Neuronal stem cell (in vitro differentiated cells): ENCODE measurements at regions not wholly inside any gene's neighbourhood (a gene's known extent, or its start where the extent isn't known, plus 50 kb on each side); places are given as distances from the start of the nearest gene placed in this dataset.

ENCODE experiments used
- DNase-seq: peaks from one replicate; pipeline ENCODE4 v3.0.0-alpha.2; 2013; ENCODE audit warnings: low spot score
- H2AFZ ChIP-seq: one replicate; pipeline ENCODE4 v1.6.1; 2013; ENCODE audit warnings: mild to moderate bottlenecking, low read length, inconsistent platforms
- H2AK5ac ChIP-seq: 2 replicates; pipeline ENCODE4 v1.6.1; 2013; ENCODE audit warnings: low read depth, mild to moderate bottlenecking, inconsistent platforms, low read length, moderate library complexity, mixed read lengths
- H2BK120ac ChIP-seq: 2 replicates; pipeline ENCODE4 v1.6.1; 2013; ENCODE audit warnings: low read depth, mild to moderate bottlenecking, inconsistent platforms, low read length, moderate library complexity, mixed read lengths
- H2BK12ac ChIP-seq: one replicate; pipeline ENCODE4 v1.6.1; 2013; ENCODE audit warnings: low read length, inconsistent platforms
- H2BK15ac ChIP-seq: 2 replicates; pipeline ENCODE4 v1.6.1; 2013; ENCODE audit warnings: mild to moderate bottlenecking, low read length, inconsistent platforms, mixed read lengths
- H2BK5ac ChIP-seq: one replicate; pipeline ENCODE4 v1.6.1; 2013; ENCODE audit warnings: inconsistent platforms, mild to moderate bottlenecking, low read length, moderate library complexity
- H3K14ac ChIP-seq: one replicate; pipeline ENCODE4 v1.6.1; 2013; ENCODE audit warnings: low read length, inconsistent platforms
- H3K18ac ChIP-seq: 2 replicates; pipeline ENCODE4 v1.6.1; 2013; ENCODE audit warnings: low read length, inconsistent platforms
- H3K23ac ChIP-seq: 2 replicates; pipeline ENCODE4 v1.6.1; 2013; ENCODE audit warnings: low read depth, mild to moderate bottlenecking, mixed read lengths, low read length, inconsistent platforms; ENCODE audit not compliant: poor library complexity
- H3K27ac ChIP-seq: replicated peaks from 3 replicates; pipeline ENCODE4 v1.5.1; 2013; ENCODE audit warnings: low read length, inconsistent platforms
- H3K27me3 ChIP-seq, 3 experiments: 2 replicates each; pipeline ENCODE4 v1.6.1; 2013; ENCODE audit warnings: low read length in 3 of 3, mild to moderate bottlenecking in 2 of 3, inconsistent platforms in 1 of 3, low read depth in 1 of 3, mixed read lengths in 1 of 3, moderate library complexity in 1 of 3; ENCODE audit not compliant: control insufficient read depth in 3 of 3, insufficient read depth in 3 of 3
- H3K36me3 ChIP-seq, 2 donors: replicated peaks in 1 of 2; 2 replicates each; pipeline ENCODE4 v1.6.1; 2013; ENCODE audit warnings: low read length in 2 of 2; ENCODE audit not compliant: control insufficient read depth in 2 of 2, insufficient read depth in 2 of 2
- H3K4ac ChIP-seq: 2 replicates; pipeline ENCODE4 v1.6.1; 2013; ENCODE audit warnings: inconsistent platforms, mild to moderate bottlenecking, low read length, moderate library complexity
- H3K4me1 ChIP-seq, 2 donors: 1 replicate in 1 of 2; 2 replicates in 1 of 2; pipeline ENCODE4 v1.6.1; 2013; ENCODE audit warnings: low read length in 2 of 2, low read depth in 1 of 2; ENCODE audit not compliant: control insufficient read depth in 2 of 2, insufficient read depth in 1 of 2
- H3K4me2 ChIP-seq: one replicate; pipeline ENCODE4 v1.6.1; 2013; ENCODE audit warnings: mild to moderate bottlenecking, low read length, inconsistent platforms; ENCODE audit not compliant: insufficient read depth, poor library complexity, severe bottlenecking
- H3K4me3 ChIP-seq, 2 donors: 2 replicates each; pipeline ENCODE4 v1.5.1; 2013; ENCODE audit warnings: low read length in 2 of 2, mild to moderate bottlenecking in 2 of 2, inconsistent platforms in 1 of 2, moderate library complexity in 1 of 2
- H3K79me1 ChIP-seq: one replicate; pipeline ENCODE4 v1.6.1; 2013; ENCODE audit warnings: low read depth, mild to moderate bottlenecking, inconsistent platforms, low read length, moderate library complexity
- H3K9ac ChIP-seq: one replicate; pipeline ENCODE4 v1.6.1; 2013; ENCODE audit warnings: mild to moderate bottlenecking, low read depth, low read length, inconsistent platforms; ENCODE audit not compliant: poor library complexity
- H3K9me3 ChIP-seq, 2 donors: replicated peaks in 1 of 2; 2 replicates each; pipeline versions ENCODE3 to v1.6.1; 2013; ENCODE audit warnings: low read length in 2 of 2, mild to moderate bottlenecking in 2 of 2, inconsistent platforms in 1 of 2, low read depth in 1 of 2, mixed read lengths in 1 of 2, moderate library complexity in 1 of 2; ENCODE audit not compliant: control insufficient read depth in 2 of 2, insufficient read depth in 1 of 2
- H4K8ac ChIP-seq: one replicate; pipeline ENCODE4 v1.6.1; 2013; ENCODE audit warnings: low read depth, mild to moderate bottlenecking, inconsistent platforms, low read length, moderate library complexity
- H4K91ac ChIP-seq: one replicate; pipeline ENCODE4 v1.6.1; 2013; ENCODE audit warnings: low read length, low read depth, mild to moderate bottlenecking, inconsistent platforms; ENCODE audit not compliant: poor library complexity
- WGBS, 2 donors: extraction: QIAGEN DNeasy Blood & Tissue Kit; methylation state at CpG; one replicate each; pipeline ENCODE4 v1.1.7; 2013; ENCODE audit warnings: missing lambda C conversion rate in 2 of 2, mixed read lengths in 1 of 2; ENCODE audit not compliant: insufficient read length in 2 of 2, insufficient replicate concordance in 1 of 2; ENCODE audit errors: extremely low coverage in 2 of 2; 5-methylcytosine and 5-hydroxymethylcytosine counted together

- H3K23ac ChIP-seq: no peak overlapping the region
- no peaks in the 10 kb centered on the region for H3K36me3 ChIP-seq
- no peak overlapping the region for H3K4me3 ChIP-seq
- H4K8ac ChIP-seq: no peak overlapping the region
- no peak overlapping the region for H2BK15ac ChIP-seq
- H2BK5ac ChIP-seq: no peak overlapping the region
- no peaks in the 10 kb centered on the region for H3K9me3 ChIP-seq
- no peak for DNase-seq
- H3K4me1 ChIP-seq: no peaks in the 10 kb centered on the region
- no peak overlapping the region for H4K91ac ChIP-seq
- no CpG with 5 or more reads among the region's 1 CpG for WGBS, 2 donors
- H3K27me3 ChIP-seq: no peaks in the 10 kb centered on the region
- no peak overlapping the region for H3K9ac ChIP-seq
- no peak overlapping the region for H2AK5ac ChIP-seq
- H2BK12ac ChIP-seq: no peak overlapping the region
- H3K79me1 ChIP-seq: no peaks in the 10 kb centered on the region
- H2BK120ac ChIP-seq: no peak overlapping the region
- no peak overlapping the region for H2AFZ ChIP-seq
- no peak overlapping the region for H3K18ac ChIP-seq
- no peak overlapping the region for H3K4me2 ChIP-seq
- H3K14ac ChIP-seq: no peak overlapping the region
- H3K4ac ChIP-seq: no peak overlapping the region
- H3K27ac ChIP-seq: no peak overlapping the region
Observed at GRCh38 chr6:103079867-103080266, 1686.4 kb downstream of the GRIK2 start.

GRCh38 chr6:103062136-103062535 is 1668.6 kb downstream of the GRIK2 start:
- Histone ChIP-seq H2BK12ac (no peak overlapping the region), H2BK120ac (no peak overlapping the region), H4K91ac (no peak overlapping the region), H2BK15ac (no peak overlapping the region), H2AFZ (no peak overlapping the region), H2BK5ac (no peak overlapping the region), H2AK5ac (no peak overlapping the region), H3K4ac (no peak overlapping the region), H3K9me3 (no peaks in the 10 kb centered on the region), H3K14ac (no peak overlapping the region), H3K4me2 (no peak overlapping the region), H3K4me1 (no peaks in the 10 kb centered on the region), H4K8ac (no peak overlapping the region), H3K18ac (no peak overlapping the region), H3K36me3 (no peaks in the 10 kb centered on the region), H3K27ac (no peak overlapping the region), H3K79me1 (no peaks in the 10 kb centered on the region), H3K27me3 (no peaks in the 10 kb centered on the region), H3K4me3 (no peak overlapping the region), H3K9ac (no peak overlapping the region), H3K23ac (no peak overlapping the region)
- WGBS, 2 donors: no CpG with 5 or more reads among the region's 1 CpG
- DNase-seq: no peak

- Histone ChIP-seq H3K4me2 (no peak overlapping the region), H2AK5ac (no peak overlapping the region), H3K27me3 (no peaks in the 10 kb centered on the region), H2BK120ac (no peak overlapping the region), H3K14ac (no peak overlapping the region), H3K4me1 (no peaks in the 10 kb centered on the region), H3K27ac (no peak overlapping the region), H2BK15ac (no peak overlapping the region), H3K4me3 (no peak overlapping the region), H2BK12ac (no peak overlapping the region), H3K9ac (no peak overlapping the region), H4K91ac (no peak overlapping the region), H2BK5ac (no peak overlapping the region), H3K23ac (no peak overlapping the region), H3K9me3 (no peaks in the 10 kb centered on the region), H3K18ac (no peak overlapping the region), H4K8ac (no peak overlapping the region), H3K79me1 (no peaks in the 10 kb centered on the region), H3K36me3 (no peaks in the 10 kb centered on the region), H2AFZ (no peak overlapping the region), H3K4ac (no peak overlapping the region)
- no peak for DNase-seq
Observed at GRCh38 chr6:103047567-103047966, 1654.1 kb downstream of the GRIK2 start.

GRCh38 chr6:103042336-103042735 is 1648.8 kb downstream of the GRIK2 start:
- WGBS, 2 donors: no CpG with 5 or more reads among the region's 5 CpGs
- Histone ChIP-seq H2AFZ (no peak overlapping the region), H3K36me3 (no peaks in the 10 kb centered on the region), H3K23ac (no peak overlapping the region), H2BK120ac (no peak overlapping the region), H2BK5ac (no peak overlapping the region), H3K4me1 (no peaks in the 10 kb centered on the region), H2BK12ac (no peak overlapping the region), H3K9me3 (no peaks in the 10 kb centered on the region), H2AK5ac (no peak overlapping the region), H3K27me3 (no peaks in the 10 kb centered on the region), H3K14ac (no peak overlapping the region), H4K8ac (no peak overlapping the region), H2BK15ac (no peak overlapping the region), H3K4ac (no peak overlapping the region), H3K4me2 (no peak overlapping the region), H3K27ac (no peak overlapping the region), H3K18ac (no peak overlapping the region), H3K79me1 (no peaks in the 10 kb centered on the region), H3K9ac (no peak overlapping the region), H3K4me3 (no peak overlapping the region), H4K91ac (no peak overlapping the region)
- no peak for DNase-seq
